ENCODE measurements at regions not wholly inside any gene's neighbourhood (a gene's known extent, or its start where the extent isn't known, plus 50 kb on each side); places are given as distances from the start of the nearest gene placed in this dataset.
"Not testable (repeated sequence)": the region's sequence is repeated elsewhere in the genome, so short reads cannot be mapped to it uniquely, and the experiment has no call there.

DNA sequence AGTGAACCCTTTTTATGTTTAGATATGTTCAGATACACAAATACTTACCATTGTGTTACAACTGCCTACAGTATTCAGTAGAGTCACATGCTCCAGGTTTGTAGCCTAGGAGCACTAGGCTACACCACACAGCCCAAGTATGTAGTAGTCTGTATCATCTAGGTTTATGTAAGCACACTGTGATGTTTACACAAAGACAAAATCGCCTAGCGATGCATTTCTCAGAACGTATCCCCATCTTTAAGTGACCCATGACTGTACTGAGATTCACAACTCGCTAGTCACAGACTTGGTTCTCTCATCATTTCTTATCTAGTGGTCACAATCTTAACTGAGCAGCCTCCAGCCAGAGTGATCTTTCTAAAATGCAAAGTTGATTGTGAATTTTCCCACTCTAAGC, 119.2 kb downstream of the RASSF10 start:
- no peak overlapping the region for H3K4me3 ChIP-seq (ENCODE audit: low read depth, low read length)
- TF ChIP-seq, protein P1, sequence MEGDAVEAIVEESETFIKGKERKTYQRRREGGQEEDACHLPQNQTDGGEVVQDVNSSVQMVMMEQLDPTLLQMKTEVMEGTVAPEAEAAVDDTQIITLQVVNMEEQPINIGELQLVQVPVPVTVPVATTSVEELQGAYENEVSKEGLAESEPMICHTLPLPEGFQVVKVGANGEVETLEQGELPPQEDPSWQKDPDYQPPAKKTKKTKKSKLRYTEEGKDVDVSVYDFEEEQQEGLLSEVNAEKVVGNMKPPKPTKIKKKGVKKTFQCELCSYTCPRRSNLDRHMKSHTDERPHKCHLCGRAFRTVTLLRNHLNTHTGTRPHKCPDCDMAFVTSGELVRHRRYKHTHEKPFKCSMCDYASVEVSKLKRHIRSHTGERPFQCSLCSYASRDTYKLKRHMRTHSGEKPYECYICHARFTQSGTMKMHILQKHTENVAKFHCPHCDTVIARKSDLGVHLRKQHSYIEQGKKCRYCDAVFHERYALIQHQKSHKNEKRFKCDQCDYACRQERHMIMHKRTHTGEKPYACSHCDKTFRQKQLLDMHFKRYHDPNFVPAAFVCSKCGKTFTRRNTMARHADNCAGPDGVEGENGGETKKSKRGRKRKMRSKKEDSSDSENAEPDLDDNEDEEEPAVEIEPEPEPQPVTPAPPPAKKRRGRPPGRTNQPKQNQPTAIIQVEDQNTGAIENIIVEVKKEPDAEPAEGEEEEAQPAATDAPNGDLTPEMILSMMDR (conservative IDR thresholded peaks at IDR 0.05; ENCODE audit: low read depth, low read length): no peak
- DNase-seq (ENCODE audit: low read depth): no peak

DNA sequence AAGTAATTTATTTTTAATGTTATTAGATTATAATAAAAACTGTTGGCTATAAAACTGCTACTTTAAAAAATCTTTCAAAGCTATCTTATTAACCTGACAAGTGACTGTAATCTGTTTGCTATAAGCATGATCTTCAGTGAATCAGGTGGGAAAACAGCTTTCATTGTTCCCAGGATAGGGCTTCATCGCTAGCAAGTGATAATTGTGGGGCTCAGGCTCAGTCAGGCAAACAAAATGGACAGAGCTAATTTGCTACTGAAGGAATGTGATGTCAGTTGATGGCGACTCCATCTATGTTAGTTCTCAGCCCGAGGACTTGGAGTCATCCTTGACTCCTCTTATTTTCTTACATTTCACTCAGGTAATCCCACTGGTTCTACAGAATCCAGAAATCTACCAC, 125.0 kb downstream of the RASSF10 start:
- no peak for DNase-seq (ENCODE audit: low read depth)
- TF ChIP-seq, protein P1 (conservative IDR thresholded peaks at IDR 0.05; ENCODE audit: low read depth, low read length): no peak
- H3K4me3 ChIP-seq (ENCODE audit: low read depth, low read length): no peak overlapping the region

DNA sequence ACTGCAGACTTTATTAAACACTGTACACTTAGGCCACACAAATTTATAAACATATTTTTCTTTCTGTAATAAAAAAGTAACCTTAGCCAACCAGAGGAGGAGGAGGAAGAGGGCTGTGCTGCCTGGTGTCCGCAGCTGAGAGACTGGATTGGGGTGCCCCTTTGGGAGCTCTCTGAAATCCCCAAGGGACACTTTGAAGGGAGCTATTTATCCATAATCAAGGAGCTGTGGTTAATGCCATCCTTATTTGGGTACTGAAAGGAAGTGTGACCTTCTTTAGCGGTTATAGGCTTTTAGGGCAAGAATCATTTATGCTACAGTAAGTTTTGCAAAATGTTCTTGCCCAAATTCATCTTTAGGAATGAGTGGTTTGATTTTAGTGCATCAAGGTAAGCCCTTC, 125.8 kb downstream of the RASSF10 start:
- H3K4me3 ChIP-seq (ENCODE audit: low read depth, low read length): no peak overlapping the region
- TF ChIP-seq, protein P1 (conservative IDR thresholded peaks at IDR 0.05; ENCODE audit: low read depth, low read length): no peak
- DNase-seq (ENCODE audit: low read depth): no peak

DNA sequence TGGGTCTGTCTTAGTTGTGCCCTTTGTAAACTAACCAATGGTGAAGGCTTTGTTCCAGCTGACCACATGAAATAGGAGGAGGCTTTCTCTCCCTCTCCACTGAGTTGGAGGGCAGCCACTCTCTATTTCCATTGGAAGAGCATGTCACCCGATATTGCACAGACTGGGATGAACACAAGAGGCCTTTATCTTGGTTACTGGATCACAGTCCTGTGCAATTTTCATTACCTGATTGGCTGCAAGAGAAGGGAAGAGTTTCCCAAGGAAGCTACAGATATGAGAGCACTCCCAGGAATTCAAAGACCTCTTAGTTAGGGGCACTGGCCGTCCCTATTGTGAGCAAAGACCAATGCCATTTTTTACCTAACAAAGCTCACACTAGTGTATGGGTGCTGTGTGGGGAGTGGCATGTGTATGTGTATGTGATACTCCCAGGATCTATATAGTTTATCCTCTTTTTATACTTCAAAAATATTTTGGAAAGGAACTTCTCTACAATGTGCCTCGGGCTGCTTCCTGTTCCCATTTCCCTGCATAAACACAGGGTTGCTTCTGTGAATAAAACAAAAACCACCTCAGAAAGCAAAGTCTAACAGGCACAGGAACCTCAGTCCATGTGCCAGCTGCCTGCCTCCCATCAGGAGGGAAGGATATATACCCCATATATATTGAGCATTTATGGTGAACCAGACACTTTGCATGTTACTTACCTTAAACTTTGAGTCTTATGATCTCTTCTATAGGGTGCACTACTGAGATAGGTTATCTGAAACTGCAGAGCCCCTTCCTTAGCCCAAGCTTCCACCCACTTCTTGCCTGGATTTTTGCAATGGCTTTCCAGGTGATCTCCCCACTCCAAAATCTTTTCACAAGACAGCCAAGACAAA, 126.5 kb downstream of the RASSF10 start:
- DNase-seq (ENCODE audit: low read depth): peak; percentile 73
- TF ChIP-seq, protein P1 (conservative IDR thresholded peaks at IDR 0.05; ENCODE audit: low read depth, low read length): no peak
- no peak overlapping the region for H3K4me3 ChIP-seq (ENCODE audit: low read depth, low read length)

DNA sequence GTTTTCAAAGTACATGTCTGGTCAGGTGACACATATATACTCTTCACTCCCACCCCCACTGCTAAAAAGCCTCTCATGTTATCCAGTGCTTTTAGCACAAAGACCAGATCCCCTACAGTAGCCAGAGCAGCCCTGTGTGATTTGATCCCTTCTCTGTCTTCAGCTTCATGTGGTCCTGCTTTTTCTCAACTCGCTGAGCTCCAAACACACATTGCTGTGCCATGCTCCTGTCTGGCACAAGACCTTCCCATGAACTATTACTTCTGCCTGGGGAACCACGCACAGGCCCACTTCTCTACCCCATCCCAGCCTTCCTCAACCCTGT, 127.1 kb downstream of the RASSF10 start:
- H3K4me3 ChIP-seq (ENCODE audit: low read depth, low read length): no peak overlapping the region
- TF ChIP-seq, protein P1 (conservative IDR thresholded peaks at IDR 0.05; ENCODE audit: low read depth, low read length): no peak
- no peak for DNase-seq (ENCODE audit: low read depth)

DNA sequence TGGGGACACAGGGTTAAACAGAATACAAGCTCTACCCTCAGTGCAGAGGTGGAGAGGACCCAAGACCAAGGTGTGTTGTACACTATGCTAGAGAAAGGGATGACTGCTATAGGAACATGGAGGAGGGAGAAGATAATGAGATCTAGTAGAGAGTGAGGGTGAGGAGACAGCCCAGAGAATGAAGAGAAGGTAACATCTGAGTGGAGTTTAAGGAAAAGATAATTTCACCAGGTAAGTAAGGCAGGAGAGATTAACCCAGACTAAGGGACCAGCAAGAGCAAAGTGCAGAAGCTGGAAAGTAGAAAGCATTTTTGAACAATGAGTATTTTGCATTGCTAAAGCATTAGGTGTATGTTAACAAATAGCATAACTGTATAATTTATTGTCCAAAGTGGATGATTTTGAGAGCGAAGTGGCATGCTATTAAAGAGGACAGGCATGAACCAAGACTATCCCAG, 128.8 kb downstream of the RASSF10 start:
- TF ChIP-seq, protein P1 (conservative IDR thresholded peaks at IDR 0.05; ENCODE audit: low read depth, low read length): no peak
- no peak for DNase-seq (ENCODE audit: low read depth)
- no peak overlapping the region for H3K4me3 ChIP-seq (ENCODE audit: low read depth, low read length)

DNA sequence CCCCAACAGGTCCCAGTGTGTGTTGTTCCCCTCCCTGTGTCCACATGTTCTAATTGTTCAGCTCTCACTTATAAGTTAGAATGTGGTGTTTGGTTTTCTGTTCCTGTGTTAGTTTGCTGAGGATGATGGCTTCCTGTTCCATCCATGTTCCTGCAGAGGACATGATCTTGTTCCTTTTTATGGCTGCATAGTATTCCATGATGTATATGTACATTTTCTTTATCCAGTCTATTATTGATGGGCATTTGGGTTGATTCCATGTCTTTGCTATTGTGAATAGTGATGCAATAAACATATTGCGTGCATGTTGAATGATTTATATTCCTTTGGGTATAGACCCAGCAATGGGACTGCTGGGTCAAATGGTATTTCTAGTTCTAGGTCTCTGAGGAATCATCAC, 130.0 kb downstream of the RASSF10 start:
- DNase-seq (ENCODE audit: low read depth); H3K4me3 ChIP-seq (ENCODE audit: low read depth, low read length): not testable (repeated sequence)

Data from choroid plexus epithelial cell (primary cell).